ENCODE measurements at regions not wholly inside any gene's neighbourhood (a gene's known extent, or its start where the extent isn't known, plus 50 kb on each side); places are given as distances from the start of the nearest gene placed in this dataset.

GRCh38 chr1:81513796-81514354 lies 286.9 kb upstream of the ADGRL2 start:
- Mint-ChIP-seq H3K4me1 (ENCODE audit: low read depth, unreplicated experiment) (no peaks in the 10 kb centered on the region), H3K27me3 (ENCODE audit: insufficient read depth, unreplicated experiment) (peaks cover 2% of the 10 kb centered on the region), H3K4me3 (ENCODE audit: unreplicated experiment) (no peak overlapping the region), H3K27ac (ENCODE audit: unreplicated experiment) (no peak overlapping the region), H3K36me3 (ENCODE audit: insufficient read depth, unreplicated experiment) (no peaks in the 10 kb centered on the region), H3K9me3 (ENCODE audit: unreplicated experiment) (no peaks in the 10 kb centered on the region)
- TF ChIP-seq CTCF (IDR thresholded peaks at IDR 0.05; ENCODE audit: insufficient read depth in 1 of 2, low read depth in 1 of 2, low read length in 1 of 2, severe bottlenecking in 1 of 2, unreplicated experiment in 1 of 2), result no peak
- DNase-seq, result no peak
- H3K4me1 ChIP-seq, result no peaks in the 10 kb centered on the region
- no TSS peak for BruUV-seq (replicated peaks)
- intact Hi-C loops (cut with micrococcal nuclease; ENCODE audit: unreplicated experiment), result no loop called here
- H3K36me3 ChIP-seq (ENCODE audit: control insufficient read depth, insufficient read depth, low read length), result no peaks in the 10 kb centered on the region
- no peaks in the 10 kb centered on the region for H3K9me3 ChIP-seq
- no peak overlapping the region for H3K4me3 ChIP-seq (ENCODE audit: low read depth, low read length)
- CTCF ChIA-PET, result no interaction called here
- H3K27me3 ChIP-seq (replicated peaks; ENCODE audit: control insufficient read depth, insufficient read depth, low read length), result no peaks in the 10 kb centered on the region
- POLR2A ChIA-PET, result no interaction called here

GRCh38 chr1:81512252-81513003 lies 288.3 kb upstream of the ADGRL2 start:
- Histone ChIP-seq H3K27me3 (replicated peaks; ENCODE audit: control insufficient read depth, insufficient read depth, low read length) (no peaks in the 10 kb centered on the region), H3K36me3 (ENCODE audit: control insufficient read depth, insufficient read depth, low read length) (no peaks in the 10 kb centered on the region), H3K9me3 (no peaks in the 10 kb centered on the region), H3K4me3 (ENCODE audit: low read depth, low read length) (no peak overlapping the region), H3K4me1 (no peaks in the 10 kb centered on the region)
- intact Hi-C loops (cut with micrococcal nuclease; ENCODE audit: unreplicated experiment), result no loop called here
- POLR2A ChIA-PET, result no interaction called here
- DNase-seq, result no peak
- H3K4me3 Mint-ChIP-seq (ENCODE audit: unreplicated experiment), result no peak overlapping the region
- H3K36me3 Mint-ChIP-seq (ENCODE audit: insufficient read depth, unreplicated experiment), result no peaks in the 10 kb centered on the region
- H3K9me3 Mint-ChIP-seq (ENCODE audit: unreplicated experiment), result no peaks in the 10 kb centered on the region
- TF ChIP-seq CTCF (IDR thresholded peaks at IDR 0.05; ENCODE audit: insufficient read depth in 1 of 2, low read depth in 1 of 2, low read length in 1 of 2, severe bottlenecking in 1 of 2, unreplicated experiment in 1 of 2), result no peak
- CTCF ChIA-PET, result no interaction called here
- no TSS peak for BruUV-seq (replicated peaks)
- H3K4me1 Mint-ChIP-seq (ENCODE audit: low read depth, unreplicated experiment), result no peaks in the 10 kb centered on the region
- peaks cover 2% of the 10 kb centered on the region for H3K27me3 Mint-ChIP-seq (ENCODE audit: insufficient read depth, unreplicated experiment)
- H3K27ac Mint-ChIP-seq (ENCODE audit: unreplicated experiment), result no peak overlapping the region

GRCh38 chr1:81511281-81511680 lies 289.5 kb upstream of the ADGRL2 start:
- no peak for TF ChIP-seq CTCF (IDR thresholded peaks at IDR 0.05; ENCODE audit: insufficient read depth in 1 of 2, low read depth in 1 of 2, low read length in 1 of 2, severe bottlenecking in 1 of 2, unreplicated experiment in 1 of 2)
- Mint-ChIP-seq H3K36me3 (ENCODE audit: insufficient read depth, unreplicated experiment) (no peaks in the 10 kb centered on the region), H3K4me1 (ENCODE audit: low read depth, unreplicated experiment) (no peaks in the 10 kb centered on the region), H3K4me3 (ENCODE audit: unreplicated experiment) (no peak overlapping the region), H3K9me3 (ENCODE audit: unreplicated experiment) (no peaks in the 10 kb centered on the region), H3K27ac (ENCODE audit: unreplicated experiment) (no peak overlapping the region), H3K27me3 (ENCODE audit: insufficient read depth, unreplicated experiment) (peaks cover 2% of the 10 kb centered on the region)
- ChIA-PET POLR2A (no interaction called here), CTCF (no interaction called here)
- no peak overlapping the region for H3K4me3 ChIP-seq (ENCODE audit: low read depth, low read length)
- H3K27me3 ChIP-seq (replicated peaks; ENCODE audit: control insufficient read depth, insufficient read depth, low read length), result no peaks in the 10 kb centered on the region
- no peaks in the 10 kb centered on the region for H3K9me3 ChIP-seq
- H3K36me3 ChIP-seq (ENCODE audit: control insufficient read depth, insufficient read depth, low read length), result no peaks in the 10 kb centered on the region
- no peak for DNase-seq
- intact Hi-C loops (cut with micrococcal nuclease; ENCODE audit: unreplicated experiment), result no loop called here
- no peaks in the 10 kb centered on the region for H3K4me1 ChIP-seq
- no TSS peak for BruUV-seq (replicated peaks)

Measured in Caco-2 (cell line).